Activated CD4-positive, alpha-beta memory T cell treated with anti-CD3 and anti-CD28 coated beads, Interleukin-2, amount 10 ng/mL, durations not matched to agents 7 days and 5 days (primary cell): ENCODE measurements at regions not wholly inside any gene's neighbourhood (a gene's known extent, or its start where the extent isn't known, plus 50 kb on each side); places are given as distances from the start of the nearest gene placed in this dataset.

ENCODE experiments used
- CTCF ChIA-PET: fragments of 350-600 bp; sonication (Branson Sonifier 250); formaldehyde crosslinking; loops from one replicate; lab custom pipeline; 2021; ENCODE audit warnings: antibody characterized with exemption, inconsistent platforms; lab: Charles Lee
- POLR2A ChIA-PET: fragments of 350-600 bp; sonication (Branson Sonifier 250); formaldehyde crosslinking; loops from one replicate; lab custom pipeline; 2021; ENCODE audit warnings: antibody characterized with exemption; lab: Charles Lee
- DNase-seq: peaks from one replicate; pipeline ENCODE4 v3.0.0-alpha.2; 2020
- H3K27ac Mint-ChIP-seq: one replicate; pipeline ENCODE4 v1.8.0; 2021; ENCODE audit warnings: mild to moderate bottlenecking, mixed read lengths
- H3K27me3 Mint-ChIP-seq: one replicate; pipeline ENCODE4 v1.8.0; 2021; ENCODE audit warnings: mixed read lengths
- H3K36me3 Mint-ChIP-seq: one replicate; pipeline ENCODE4 v1.8.0; 2021; ENCODE audit warnings: low read depth, mixed read lengths
- H3K4me1 Mint-ChIP-seq: one replicate; pipeline ENCODE4 v1.8.0; 2021; ENCODE audit warnings: mixed read lengths
- H3K4me3 Mint-ChIP-seq: one replicate; pipeline ENCODE4 v1.8.0; 2021; ENCODE audit warnings: mild to moderate bottlenecking, mixed read lengths
- H3K9me3 Mint-ChIP-seq: one replicate; pipeline ENCODE4 v1.8.0; 2021; ENCODE audit warnings: mixed read lengths

DNA sequence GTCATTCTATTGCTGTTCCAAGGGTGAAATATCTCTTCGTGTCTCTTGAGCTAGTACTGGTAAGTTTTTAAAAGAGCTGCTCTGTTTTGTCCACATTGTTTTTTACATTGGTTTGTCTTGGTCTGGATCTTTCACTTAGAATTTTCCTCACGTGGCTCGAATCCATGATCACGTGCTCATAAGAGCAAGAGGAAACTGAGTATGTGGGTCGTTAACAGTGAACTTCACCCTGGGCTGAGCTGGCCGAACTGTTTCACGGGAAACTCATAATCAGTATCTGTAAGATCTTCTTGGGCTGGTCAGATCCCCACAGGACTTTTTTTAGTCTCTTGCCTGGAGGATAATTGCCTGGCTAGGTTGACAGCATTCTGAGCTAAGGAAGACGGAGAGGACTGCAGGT lies 77.8 kb upstream of the HELT start:
- no peaks in the 10 kb centered on the region for H3K4me1 Mint-ChIP-seq
- H3K36me3 Mint-ChIP-seq, result no peaks in the 10 kb centered on the region
- no peak for DNase-seq
- ChIA-PET CTCF (no interaction called here), POLR2A (no interaction called here)
- H3K4me3 Mint-ChIP-seq, result no peak overlapping the region
- H3K27me3 Mint-ChIP-seq, result peaks cover 23% of the 10 kb centered on the region
- H3K9me3 Mint-ChIP-seq, result no peaks in the 10 kb centered on the region
- no peak overlapping the region for H3K27ac Mint-ChIP-seq

DNA sequence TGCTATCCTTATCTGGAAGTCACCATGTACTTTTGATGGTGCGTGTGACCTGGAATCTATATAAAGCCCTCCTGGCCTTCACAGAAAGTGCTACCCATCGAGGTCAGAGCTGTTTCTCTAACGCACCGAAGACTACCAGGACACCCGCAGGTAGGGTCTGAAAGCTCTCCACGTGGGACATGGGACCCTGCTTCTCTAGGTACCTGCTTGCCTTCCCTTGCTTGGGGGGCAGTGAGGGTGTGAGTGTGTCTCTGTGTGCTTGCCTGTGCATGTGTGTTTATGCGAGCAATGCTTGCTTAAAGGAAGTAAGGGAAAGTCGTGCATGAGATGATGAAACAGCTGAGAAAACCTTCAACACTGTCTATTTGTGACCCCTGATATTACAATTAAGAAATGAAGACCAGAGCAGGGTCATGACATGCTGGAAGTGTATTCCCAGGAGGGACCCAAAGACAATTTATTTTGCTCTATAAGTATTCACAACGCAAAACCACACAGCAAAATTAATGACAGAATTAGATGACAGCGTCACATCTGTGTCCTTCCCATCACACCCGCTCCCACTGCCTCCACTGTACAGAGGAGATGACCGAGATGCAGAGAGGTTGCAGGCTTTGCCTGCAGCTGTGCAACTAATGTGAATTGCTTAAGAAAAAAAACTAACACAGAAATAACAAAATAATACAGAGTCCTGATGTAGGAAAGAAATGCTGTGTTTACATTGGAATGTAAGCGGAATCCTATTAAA lies 76.4 kb upstream of the HELT start:
- no peaks in the 10 kb centered on the region for H3K4me1 Mint-ChIP-seq
- no peak overlapping the region for H3K27ac Mint-ChIP-seq

DNA sequence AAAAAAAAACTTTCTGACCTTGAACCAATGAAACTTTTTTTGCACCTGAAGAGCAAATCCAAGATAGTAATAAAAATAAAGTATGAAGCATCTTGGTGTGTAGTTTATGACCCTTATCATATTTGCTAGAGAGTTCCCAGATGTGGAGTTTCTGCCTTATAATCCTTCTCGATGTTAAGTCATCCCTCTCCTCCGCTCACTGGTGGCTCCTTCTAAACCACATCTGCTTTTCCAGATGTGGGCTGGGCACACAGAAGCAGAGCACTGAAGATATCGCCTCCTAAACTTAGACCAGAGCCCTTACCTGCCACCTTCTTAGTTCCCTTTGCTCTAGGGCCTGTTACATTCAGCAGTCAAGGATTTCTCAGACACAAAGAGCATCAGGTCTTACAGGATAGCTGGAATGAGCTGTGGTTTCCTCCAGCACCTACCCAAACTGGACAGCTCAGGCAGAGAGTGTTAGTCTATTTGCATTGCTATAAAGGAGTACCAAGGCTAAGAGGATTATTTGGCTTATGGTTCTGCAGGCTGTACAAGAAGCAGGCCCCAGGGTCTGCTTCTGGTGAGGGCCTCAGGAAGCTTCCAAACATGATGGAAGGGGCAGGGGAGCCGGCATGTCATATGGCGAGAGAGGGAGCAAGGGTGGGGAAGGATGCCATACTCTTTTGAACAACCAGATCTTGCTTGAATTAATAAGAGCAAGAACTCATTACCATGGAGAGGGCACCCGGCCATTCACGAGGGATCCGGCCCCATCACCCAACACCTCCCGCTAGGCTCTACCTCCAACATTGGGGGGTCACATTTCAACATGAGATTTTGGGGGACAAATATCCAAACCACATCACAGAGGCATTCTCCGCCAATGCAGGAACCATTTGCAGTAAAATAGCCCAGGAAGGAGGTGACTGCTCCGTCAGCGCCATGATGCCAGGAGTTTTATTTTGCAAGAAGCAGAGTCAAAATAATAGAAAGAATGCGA lies 75.6 kb upstream of the HELT start:
- no peak for DNase-seq
- CTCF ChIA-PET, result no interaction called here
- no peak overlapping the region for H3K27ac Mint-ChIP-seq
- H3K27me3 Mint-ChIP-seq, result peaks cover 36% of the 10 kb centered on the region
- no peak overlapping the region for H3K4me3 Mint-ChIP-seq
- POLR2A ChIA-PET, result no interaction called here
- no peaks in the 10 kb centered on the region for H3K4me1 Mint-ChIP-seq
- no peaks in the 10 kb centered on the region for H3K36me3 Mint-ChIP-seq
- no peaks in the 10 kb centered on the region for H3K9me3 Mint-ChIP-seq

More for the DNA sequence above, 76.4 kb upstream of the HELT start:
- POLR2A ChIA-PET, result no interaction called here
- DNase-seq, result no peak
- peaks cover 29% of the 10 kb centered on the region for H3K27me3 Mint-ChIP-seq
- no peak overlapping the region for H3K4me3 Mint-ChIP-seq
- H3K36me3 Mint-ChIP-seq, result no peaks in the 10 kb centered on the region
- CTCF ChIA-PET, result no interaction called here
- no peaks in the 10 kb centered on the region for H3K9me3 Mint-ChIP-seq

DNA sequence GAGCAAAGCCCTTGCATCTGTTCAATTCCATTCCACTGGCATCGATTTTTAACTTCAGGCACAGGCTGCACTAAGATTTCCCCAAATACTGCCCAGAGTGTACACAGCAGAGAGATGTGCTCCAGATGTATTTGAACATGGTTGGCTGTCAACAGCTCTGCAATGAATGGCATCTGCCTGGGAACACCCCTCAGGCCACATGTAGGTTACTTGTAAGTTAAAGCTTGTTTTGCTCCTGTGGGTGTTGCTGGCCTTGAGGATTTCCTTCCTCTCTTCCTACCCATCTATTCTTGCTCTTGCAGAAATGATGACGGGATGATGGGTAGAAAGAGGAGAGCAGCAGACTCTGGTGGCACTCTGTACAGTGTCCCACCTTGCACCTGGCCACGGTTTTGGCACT lies 69.3 kb upstream of the HELT start:
- no peak overlapping the region for H3K27ac Mint-ChIP-seq
- no peaks in the 10 kb centered on the region for H3K36me3 Mint-ChIP-seq
- ChIA-PET CTCF (no interaction called here), POLR2A (no interaction called here)
- H3K4me3 Mint-ChIP-seq, result no peak overlapping the region
- H3K9me3 Mint-ChIP-seq, result no peaks in the 10 kb centered on the region
- no peaks in the 10 kb centered on the region for H3K4me1 Mint-ChIP-seq
- peaks cover 41% of the 10 kb centered on the region for H3K27me3 Mint-ChIP-seq
- no peak for DNase-seq

DNA sequence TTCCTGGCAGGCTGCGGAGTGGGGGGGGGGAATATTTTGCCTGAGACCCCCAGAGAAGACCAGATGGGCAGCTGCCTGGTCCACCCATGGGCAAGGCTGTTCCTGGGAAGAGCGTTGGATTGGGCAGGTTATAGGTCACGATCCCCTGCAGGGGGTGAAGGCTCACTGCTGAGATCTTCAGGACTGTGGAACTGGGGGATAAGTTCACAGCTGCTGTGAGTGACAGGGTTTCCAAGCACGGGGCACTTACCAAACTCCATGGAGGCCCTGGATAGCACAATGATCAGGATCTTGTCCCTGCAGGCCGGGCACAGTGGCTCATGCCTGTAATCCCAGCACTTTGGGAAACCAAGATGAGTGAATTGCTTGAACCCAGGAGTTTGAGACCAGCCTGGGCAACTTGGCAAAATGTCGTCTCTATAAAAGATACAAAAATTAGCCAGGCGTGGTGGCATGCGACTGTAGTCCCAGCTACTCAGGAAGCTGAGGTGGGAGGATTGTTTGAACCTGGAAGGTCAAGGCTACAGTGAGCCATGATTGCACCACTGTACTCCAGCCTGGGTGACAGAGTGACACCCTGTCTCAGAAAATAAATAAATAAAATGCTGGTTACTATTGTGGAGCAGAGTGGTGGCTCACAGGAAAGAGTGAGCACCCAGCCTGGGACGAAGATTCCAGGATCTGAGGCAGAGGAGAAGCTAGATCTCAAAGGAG lies 68.0 kb upstream of the HELT start:
- ChIA-PET CTCF (no interaction called here), POLR2A (no interaction called here)
- Mint-ChIP-seq H3K27me3 (peaks cover 35% of the 10 kb centered on the region), H3K36me3 (no peaks in the 10 kb centered on the region), H3K9me3 (no peaks in the 10 kb centered on the region), H3K4me1 (no peaks in the 10 kb centered on the region), H3K4me3 (no peak overlapping the region), H3K27ac (no peak overlapping the region)
- DNase-seq, result no peak

DNA sequence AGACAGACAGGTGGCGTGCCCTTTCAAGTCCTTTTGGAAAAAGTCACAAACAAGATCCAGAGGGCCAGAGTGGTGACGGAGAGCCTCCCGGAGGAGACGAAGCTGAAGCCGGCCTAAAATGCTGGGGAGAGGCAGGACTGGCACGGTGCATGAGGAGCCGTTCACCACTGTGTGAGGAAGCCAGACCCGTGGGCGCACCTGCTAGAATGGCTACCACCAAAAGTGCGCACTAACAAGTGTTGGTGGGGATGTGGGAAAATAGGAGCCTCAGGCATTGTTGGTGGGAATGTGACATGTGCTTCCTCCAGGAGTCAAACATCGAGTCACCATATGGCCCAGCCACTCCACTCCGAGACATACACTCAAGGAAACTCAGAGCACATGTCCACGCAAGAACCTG lies 67.4 kb upstream of the HELT start:
- Mint-ChIP-seq H3K36me3 (no peaks in the 10 kb centered on the region), H3K4me3 (no peak overlapping the region), H3K27me3 (peaks cover 32% of the 10 kb centered on the region), H3K9me3 (no peaks in the 10 kb centered on the region), H3K4me1 (no peaks in the 10 kb centered on the region), H3K27ac (no peak overlapping the region)
- no peak for DNase-seq
- ChIA-PET POLR2A (no interaction called here), CTCF (no interaction called here)

DNA sequence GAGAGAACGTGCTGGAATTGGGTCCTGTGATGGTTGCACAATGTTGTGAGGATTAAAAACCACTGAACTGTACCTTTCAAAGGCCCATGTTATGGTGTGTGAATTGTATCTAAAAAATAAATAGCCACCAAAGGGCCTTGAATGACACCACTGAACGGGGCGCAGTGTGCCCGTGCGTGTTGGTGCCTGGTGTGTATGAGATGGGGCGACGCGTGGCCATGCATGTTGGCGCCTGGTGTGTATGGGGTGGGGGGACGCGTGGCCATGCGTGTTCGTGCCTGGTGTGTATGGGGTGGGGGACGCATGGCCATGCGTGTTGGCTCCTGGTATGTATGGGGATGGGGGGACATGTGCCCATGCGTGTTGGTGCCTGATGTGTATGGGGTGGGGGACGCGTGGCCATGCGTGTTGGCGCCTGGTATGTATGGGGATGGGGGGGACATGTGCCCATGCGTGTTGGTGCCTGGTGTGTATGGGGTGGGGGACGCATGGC lies 66.6 kb upstream of the HELT start:
- no peak for DNase-seq
- H3K27ac Mint-ChIP-seq, result no peak overlapping the region
- no peak overlapping the region for H3K4me3 Mint-ChIP-seq
- H3K9me3 Mint-ChIP-seq, result no peaks in the 10 kb centered on the region
- H3K4me1 Mint-ChIP-seq, result no peaks in the 10 kb centered on the region
- peaks cover 25% of the 10 kb centered on the region for H3K27me3 Mint-ChIP-seq
- H3K36me3 Mint-ChIP-seq, result no peaks in the 10 kb centered on the region
- ChIA-PET CTCF (no interaction called here), POLR2A (no interaction called here)

DNA sequence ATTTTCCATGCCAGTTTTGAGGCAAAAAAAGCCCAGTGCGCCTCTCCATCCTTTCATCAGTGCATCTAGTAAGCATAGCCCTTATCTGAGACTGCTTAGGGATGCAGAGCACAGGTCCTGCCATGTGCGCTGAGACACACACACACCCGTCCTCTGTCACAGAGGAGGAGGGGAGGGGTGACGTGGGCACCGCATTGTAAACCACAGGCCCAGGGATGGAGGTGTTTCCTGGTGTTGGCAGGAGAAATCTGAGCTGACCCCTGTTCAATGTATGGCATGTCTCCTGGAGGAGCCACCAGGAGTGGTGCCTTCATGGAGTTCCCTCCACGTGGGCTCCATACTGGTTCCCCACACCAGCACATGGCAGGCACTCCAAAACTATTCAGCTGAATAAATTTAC lies 65.8 kb upstream of the HELT start:
- CTCF ChIA-PET, result no interaction called here
- Mint-ChIP-seq H3K36me3 (no peaks in the 10 kb centered on the region), H3K27ac (no peak overlapping the region), H3K9me3 (no peaks in the 10 kb centered on the region), H3K4me3 (no peak overlapping the region), H3K27me3 (peaks cover 19% of the 10 kb centered on the region), H3K4me1 (no peaks in the 10 kb centered on the region)
- no peak for DNase-seq
- POLR2A ChIA-PET, result no interaction called here

DNA sequence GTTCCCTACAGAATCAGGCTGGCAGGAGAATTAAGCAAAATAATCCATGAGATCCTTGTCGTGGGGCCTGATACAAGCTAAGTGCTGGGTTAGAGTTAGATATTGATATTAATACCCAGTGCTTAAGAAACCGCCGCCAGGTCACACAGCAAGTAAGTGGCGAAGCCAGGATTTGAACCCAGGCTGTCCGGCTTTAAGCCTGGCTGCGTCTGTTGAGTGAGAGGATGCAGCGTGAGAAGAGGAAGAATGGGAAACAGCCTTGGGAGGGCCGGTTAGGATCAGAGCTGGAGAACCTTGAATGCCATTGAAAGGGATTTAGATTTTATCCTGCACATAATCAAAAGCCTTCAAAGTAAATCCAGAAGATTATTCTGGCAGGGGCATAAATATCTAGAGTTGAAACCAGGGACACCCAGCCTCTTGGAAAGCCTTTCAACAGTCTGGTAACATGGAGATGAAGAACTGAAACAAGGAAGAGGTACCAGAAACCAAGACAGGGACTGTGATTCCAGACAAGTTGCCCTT lies 64.8 kb upstream of the HELT start:
- Mint-ChIP-seq H3K9me3 (no peaks in the 10 kb centered on the region), H3K4me1 (no peaks in the 10 kb centered on the region), H3K27me3 (peaks cover 13% of the 10 kb centered on the region), H3K27ac (no peak overlapping the region), H3K36me3 (no peaks in the 10 kb centered on the region), H3K4me3 (no peak overlapping the region)
- no peak for DNase-seq
- CTCF ChIA-PET, result no interaction called here
- POLR2A ChIA-PET, result no interaction called here

DNA sequence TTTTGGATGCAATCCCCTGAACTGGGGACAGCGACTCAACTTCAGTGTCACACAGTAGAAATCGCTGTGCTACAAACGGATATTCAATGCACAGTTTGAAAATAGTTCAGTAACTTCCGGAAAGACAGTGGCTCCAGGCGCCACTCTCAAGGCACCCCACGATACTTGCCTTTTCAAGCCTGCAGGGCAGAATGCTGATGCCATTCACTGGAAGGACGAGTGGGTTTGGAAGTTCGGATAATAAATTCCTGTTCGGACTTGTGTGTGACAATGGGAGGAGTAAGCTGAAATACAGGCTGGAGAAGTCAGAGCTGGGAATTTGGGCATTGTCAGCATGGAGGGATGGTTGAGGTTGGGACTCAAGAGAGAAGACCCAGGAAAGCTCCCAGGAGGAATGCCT lies 64.3 kb upstream of the HELT start:
- Mint-ChIP-seq H3K4me3 (no peak overlapping the region), H3K9me3 (no peaks in the 10 kb centered on the region), H3K27ac (no peak overlapping the region), H3K36me3 (no peaks in the 10 kb centered on the region), H3K4me1 (no peaks in the 10 kb centered on the region), H3K27me3 (peaks cover 10% of the 10 kb centered on the region)
- CTCF ChIA-PET, result no interaction called here
- no peak for DNase-seq
- POLR2A ChIA-PET, result no interaction called here

DNA sequence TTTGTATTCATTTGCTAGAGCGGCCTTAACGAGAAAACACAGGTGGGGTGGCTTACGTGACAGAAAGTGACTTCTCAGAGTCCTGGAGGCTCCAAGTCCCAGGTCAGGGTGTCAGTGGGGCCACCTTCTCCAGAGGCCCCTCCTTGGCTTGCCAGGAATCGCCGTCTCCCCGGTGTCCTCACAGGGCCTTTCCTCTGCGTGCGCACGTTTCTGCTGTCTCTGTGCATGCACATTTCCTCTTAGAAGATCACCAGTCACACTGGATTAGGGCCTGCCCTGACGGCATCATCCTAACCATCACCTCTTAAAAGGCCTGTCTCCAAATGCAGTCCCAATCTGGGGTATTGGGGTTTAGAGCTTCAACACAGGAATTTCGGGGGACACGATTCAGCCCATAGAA lies 63.8 kb upstream of the HELT start:
- CTCF ChIA-PET, result no interaction called here
- Mint-ChIP-seq H3K27me3 (peaks cover 10% of the 10 kb centered on the region), H3K4me3 (no peak overlapping the region), H3K9me3 (no peaks in the 10 kb centered on the region), H3K4me1 (no peaks in the 10 kb centered on the region), H3K36me3 (no peaks in the 10 kb centered on the region), H3K27ac (no peak overlapping the region)
- no peak for DNase-seq
- POLR2A ChIA-PET, result no interaction called here

DNA sequence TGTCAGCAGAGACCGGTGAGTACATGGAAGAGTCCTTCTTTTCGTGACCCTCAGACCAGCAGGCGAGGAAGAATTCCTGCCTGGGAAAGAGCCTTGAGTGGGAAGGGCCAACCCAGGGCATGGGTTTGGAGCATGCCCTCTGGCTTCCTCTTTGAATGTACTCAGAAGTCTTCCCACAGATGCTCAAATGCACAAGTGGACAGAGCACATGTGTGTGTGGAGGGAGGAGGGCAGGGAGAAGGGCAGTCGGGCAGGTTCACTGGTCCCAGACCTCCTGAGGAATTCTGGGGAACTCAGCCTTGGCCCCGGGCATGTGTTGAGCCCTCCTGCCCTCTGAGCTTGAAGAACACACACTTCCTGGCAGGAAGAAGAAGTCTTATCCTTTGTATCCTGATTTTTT lies 63.2 kb upstream of the HELT start:
- Mint-ChIP-seq H3K4me1 (no peaks in the 10 kb centered on the region), H3K27me3 (peaks cover 11% of the 10 kb centered on the region), H3K27ac (no peak overlapping the region), H3K36me3 (no peaks in the 10 kb centered on the region), H3K4me3 (no peak overlapping the region), H3K9me3 (no peaks in the 10 kb centered on the region)
- ChIA-PET CTCF (no interaction called here), POLR2A (no interaction called here)
- no peak for DNase-seq

DNA sequence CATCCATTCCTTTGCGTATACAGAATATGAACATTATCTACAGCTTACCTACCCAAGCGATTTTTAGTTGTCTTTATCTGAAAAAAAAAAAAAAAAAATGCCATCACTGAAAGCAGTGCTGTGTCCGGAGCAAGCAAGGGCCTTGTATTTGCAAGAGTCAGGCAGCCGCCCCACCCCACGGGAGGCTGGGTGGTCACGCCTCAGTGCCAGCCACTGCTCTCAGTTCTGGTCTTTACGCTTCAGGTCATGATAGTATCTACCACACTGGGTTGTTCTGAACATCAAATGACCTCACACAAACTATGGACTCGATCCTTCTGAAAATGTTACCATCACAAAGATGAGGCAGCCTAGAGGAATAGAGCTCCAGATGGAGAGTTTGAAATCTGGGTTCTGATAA lies 62.7 kb upstream of the HELT start:
- Mint-ChIP-seq H3K4me3 (no peak overlapping the region), H3K4me1 (no peaks in the 10 kb centered on the region), H3K9me3 (no peaks in the 10 kb centered on the region), H3K27ac (no peak overlapping the region), H3K27me3 (peaks cover 13% of the 10 kb centered on the region), H3K36me3 (no peaks in the 10 kb centered on the region)
- ChIA-PET CTCF (no interaction called here), POLR2A (no interaction called here)
- no peak for DNase-seq
